GM11168 (cell line): ENCODE measurements at regions not wholly inside any gene's neighbourhood (a gene's known extent, or its start where the extent isn't known, plus 50 kb on each side); places are given as distances from the start of the nearest gene placed in this dataset.

Source experiments
- in situ Hi-C: fragments of 300-500 bp; cut with MboI; formaldehyde crosslinking; loops from one replicate; pipeline ENCODE4 v1.12.0; 2022; ENCODE audit warnings: low sequenced_read_pairs; ENCODE audit not compliant: unreplicated experiment

DNA sequence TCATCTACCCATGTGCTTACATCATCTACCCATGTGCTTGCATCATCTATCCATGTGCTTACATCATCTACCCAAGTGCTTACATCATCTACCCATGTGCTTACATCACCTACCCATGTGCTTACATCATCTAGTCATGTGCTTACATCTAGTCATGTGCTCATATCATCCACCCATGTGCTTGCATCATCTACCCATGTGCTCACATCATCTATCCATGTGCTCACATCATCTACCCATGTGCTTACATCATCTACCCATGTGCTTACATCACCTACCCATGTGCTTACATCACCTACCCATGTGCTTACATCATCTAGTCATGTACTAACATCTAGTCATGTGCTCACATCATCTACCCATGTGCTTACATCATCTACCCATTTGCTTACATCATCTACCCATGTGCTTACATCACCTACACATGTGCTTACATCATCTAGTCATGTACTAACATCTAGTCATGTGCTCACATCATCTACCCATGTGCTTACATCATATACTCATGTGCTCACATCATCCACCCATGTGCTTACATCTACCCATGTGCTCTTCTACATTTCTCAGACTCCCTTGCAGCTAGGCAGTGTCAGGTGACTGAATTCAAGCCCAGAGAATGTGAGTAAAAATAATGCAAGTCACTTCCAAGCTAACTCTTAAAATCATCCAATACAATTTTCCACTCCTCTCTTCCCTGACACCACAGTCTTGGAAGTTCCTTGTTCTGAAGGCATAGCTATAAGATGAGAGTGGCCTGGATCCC lies 196.8 kb downstream of the CBLN1 start:
- in situ Hi-C loops: no loop called here

DNA sequence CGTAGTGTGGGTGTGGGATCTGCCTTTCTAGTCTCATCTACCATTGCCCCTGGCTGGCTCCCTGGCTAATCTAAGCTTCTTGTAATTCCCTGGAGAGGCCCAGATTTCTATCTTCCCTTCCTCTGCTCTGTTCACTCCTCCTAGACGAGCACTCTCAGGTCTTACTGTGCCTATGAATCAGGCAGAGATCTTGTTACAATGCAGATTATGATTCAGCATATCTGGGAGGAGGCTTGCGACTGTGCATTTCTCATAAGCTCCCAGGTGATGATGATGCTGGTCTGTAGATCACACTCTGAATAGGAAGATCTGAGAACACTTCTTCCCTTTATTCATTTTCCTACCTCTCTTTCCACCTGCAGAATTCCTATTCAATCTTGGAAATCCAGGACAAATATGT lies 200.1 kb downstream of the CBLN1 start:
- in situ Hi-C loops: no loop called here

DNA sequence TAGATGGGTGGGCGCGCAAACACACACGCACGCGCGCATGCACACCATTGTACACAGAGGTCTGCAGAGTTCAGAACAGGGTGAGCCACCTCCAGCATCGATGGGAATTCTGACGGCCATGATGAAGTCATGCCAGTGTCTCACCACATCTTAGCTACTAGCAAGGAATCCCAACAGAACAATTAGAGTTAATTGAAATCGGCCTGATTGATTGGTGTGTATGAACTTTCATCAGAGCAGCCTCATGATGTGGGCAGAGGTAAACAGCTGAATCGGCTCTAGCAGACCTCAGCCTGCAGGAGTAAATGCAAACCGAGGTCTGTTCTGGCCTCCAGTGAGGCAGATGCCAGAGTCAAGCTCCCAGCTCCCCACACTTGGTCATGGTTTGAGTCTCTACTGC lies 200.6 kb downstream of the CBLN1 start:
- in situ Hi-C loops: no loop called here

DNA sequence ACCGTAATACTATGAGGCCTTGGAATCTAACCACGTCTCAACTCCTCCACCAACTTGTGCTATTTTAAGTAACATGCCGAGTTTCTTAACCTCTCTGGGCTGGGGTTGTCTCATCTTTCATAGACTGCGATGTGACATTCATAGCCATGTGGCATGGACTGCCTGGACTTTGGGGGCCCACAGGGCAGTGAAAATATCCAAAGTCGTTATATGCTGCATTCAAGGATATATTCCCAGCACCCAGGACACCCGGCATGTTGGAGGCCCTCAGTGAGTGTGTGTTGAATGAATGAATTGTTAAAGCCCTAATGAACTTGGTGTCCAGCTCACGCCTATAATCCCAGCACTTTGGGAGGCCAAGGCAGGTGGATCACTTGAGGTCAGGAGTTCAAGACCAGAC lies 203.1 kb downstream of the CBLN1 start:
- in situ Hi-C loops: no loop called here

DNA sequence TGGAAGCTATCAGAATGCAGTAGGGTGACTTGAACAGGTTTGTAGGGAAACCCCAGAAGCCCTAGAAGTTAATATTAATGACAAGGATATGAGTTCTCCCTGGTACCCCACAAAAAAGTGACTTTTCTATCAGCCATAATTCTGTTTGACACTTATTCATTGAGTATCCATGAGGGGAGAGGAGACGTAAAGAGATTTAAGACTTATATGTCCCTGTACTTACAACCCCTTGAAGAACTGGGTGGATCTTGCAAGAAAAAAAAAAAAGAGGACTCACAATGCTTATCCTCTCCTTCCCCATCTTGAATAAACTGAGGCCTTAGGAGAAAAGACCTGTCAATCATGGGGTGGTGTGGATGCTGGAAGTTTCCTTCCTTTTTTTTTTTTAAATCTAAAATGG lies 203.5 kb downstream of the CBLN1 start:
- in situ Hi-C loops: no loop called here

DNA sequence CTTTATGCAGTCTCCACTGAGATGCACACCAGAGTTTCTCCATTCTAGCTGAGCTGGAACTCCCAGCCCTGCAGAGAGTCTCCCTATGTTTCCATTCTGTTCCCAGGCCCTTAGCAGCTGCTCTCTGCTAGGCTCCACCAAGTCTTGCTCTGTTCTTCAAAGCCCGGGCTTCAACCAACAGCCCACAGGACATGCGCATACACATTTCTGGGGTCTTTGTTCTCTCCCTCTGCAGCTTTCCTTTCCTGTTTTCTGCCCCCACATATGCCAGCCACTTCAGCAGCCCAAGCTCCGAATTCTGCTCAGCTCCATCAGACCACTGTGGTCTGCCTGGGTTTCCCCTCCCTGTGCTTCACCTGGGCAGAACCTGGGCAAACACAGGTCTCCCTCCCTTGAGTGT lies 205.9 kb downstream of the CBLN1 start:
- in situ Hi-C loops: no loop called here

DNA sequence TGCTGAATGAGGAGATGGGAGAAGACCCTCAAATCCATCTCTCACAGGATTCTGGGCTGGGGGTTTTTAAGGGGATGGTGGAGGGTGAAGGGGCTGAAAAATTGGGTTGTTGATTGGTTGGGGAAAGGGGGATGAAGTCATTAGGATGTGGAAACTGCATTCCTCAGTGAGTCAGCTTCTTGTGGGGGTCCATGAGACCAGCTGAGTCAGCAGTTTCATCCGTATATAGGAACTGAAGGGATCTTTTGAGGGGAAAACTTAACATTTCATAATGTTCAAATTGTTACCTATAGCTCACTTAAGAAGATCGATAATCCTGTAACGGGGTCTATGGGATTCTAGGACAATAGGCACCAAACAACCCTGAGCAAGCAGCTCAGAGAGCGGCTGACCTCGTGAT lies 213.4 kb downstream of the CBLN1 start:
- in situ Hi-C loops: no loop called here

DNA sequence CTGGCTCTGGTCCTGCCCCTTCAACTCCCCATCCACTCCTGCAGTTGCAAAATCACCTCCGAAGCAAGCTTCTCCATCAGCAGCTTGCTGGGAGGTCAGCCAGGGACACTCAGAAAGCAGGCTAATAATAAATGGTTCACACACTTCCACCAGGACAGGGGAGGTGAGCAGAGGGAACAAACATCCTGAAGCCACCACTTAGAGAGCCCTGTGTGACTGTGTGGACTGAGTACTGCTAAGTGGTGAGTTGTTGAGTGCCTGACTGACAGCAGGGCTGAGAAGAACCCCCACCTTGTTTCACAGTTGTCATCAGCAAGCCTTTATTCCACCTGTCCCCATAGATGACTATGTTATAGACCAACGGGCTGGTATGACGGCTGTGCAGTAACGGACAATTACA lies 213.9 kb downstream of the CBLN1 start:
- in situ Hi-C loops: no loop called here

DNA sequence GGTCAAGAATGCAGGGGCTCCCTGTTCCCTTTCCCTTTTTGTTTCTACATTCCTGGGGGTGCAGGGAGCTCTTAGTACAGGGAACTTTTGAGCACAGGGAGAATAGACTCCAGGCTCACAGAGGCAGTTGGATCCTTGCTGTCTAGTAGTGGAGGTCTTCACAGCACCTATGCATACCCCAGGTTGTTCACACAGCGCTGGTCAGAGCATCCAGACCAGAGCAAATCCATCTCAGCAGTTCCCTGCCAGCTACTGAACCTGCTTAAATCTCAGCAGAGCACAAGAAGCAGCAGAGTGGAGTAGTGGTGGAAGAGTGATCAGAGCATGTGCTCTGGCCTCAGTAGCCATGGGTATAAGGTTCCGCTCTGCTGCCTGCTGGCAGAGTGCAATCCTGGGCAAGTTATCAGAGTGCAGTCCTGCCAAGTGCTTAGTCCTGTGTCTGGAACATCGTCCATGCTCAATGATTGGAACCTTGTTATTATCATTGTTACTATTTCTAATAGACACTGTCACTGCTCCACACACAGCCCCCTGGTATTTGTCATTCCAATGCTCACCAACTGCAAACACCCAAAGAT lies 220.4 kb downstream of the CBLN1 start:
- in situ Hi-C loops: no loop called here

DNA sequence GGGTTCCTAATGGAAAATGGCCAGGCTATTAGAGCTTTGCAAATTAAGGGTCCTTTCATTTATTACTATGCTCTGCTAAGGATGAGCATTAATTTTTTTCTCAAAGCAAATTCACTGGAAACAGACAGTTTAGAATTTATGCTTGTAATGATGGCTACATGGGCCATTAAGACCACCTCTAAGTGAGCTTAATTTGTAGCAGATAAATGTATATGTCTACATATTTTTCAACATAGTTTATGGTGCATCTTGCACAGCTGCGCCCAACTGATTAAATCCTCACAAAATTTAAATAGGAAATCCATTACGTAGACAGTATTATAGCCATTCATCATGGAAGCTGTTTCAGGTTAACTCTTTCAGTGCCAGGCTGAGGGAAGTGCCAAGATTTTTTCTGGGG lies 220.9 kb downstream of the CBLN1 start:
- in situ Hi-C loops: no loop called here

DNA sequence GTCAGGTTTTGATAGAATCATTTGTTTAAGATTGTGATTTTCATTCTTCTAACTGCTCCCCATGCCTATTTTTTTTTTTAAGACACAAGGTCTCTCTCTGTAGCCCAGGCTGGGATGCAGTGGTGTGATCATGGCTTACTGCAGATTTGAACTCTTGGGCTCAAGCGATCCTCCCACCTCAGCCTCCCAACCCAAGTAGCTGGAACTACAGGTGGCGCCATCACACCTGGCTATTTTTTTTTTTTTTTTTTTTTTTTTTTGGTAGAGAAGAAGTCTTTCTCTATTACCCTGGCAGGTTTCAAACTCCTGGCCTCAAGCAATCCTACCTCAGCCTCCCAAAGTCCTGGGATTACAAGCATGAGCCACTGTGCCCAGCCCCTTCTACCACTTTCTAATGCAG lies 223.3 kb downstream of the CBLN1 start:
- in situ Hi-C loops: no loop called here

DNA sequence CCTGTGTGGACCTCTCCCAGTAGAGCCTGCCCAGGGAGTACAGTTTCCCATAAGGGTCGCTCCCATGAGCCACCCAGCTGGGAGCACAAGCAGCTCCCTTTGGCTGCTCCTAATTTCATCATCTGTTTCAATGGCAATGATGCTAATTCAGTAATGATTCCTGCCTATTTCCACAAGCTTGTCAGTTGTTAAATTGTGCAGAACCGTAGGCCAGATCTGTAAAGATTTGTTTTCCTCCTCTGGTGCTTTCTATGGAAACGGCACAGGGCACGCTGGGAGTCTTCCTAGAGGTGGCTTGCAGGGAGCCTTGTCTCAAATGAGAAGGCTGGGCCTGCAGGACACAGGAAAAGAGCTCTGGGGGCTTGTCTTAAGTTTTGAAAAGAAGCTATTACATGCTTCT lies 223.7 kb downstream of the CBLN1 start:
- in situ Hi-C loops: no loop called here

DNA sequence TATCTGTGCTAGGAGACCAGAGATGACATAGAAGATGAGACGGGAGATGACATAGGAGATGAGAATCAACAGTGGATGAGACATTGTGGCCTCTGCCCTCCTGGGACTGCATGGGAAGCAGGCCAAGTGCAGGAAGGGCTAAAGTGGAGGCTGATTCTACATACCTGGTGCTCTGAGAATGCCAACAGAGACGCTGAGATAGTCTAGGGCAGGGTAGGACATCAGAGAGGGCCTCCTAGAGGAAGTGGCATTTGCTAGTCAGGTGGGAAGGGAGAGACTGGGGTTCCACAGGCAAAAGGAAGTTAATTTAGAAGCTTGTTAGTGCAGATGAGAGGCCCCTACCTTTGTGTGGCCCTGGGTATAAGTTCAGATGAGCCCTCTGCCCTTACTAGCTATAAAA lies 224.2 kb downstream of the CBLN1 start:
- in situ Hi-C loops: no loop called here

DNA sequence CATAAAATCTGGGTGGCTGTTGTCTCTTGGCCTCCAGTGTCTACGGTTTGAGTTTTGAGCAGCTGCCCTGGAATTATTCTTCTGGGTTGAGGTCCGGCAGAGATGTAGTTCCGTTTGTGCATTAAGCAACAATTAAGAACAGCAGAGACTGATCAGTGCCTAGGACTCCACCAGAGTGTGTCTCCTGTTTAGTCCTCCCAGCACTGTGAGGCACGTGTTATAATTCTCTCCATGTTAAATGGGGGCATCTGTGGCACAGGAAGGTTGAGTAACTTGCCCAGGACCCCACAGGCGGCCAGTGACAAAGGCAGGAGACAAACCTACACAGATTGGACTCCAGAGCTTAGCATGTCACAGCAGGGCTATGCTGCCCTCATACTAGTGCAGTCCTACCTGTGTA lies 225.1 kb downstream of the CBLN1 start:
- in situ Hi-C loops: no loop called here

DNA sequence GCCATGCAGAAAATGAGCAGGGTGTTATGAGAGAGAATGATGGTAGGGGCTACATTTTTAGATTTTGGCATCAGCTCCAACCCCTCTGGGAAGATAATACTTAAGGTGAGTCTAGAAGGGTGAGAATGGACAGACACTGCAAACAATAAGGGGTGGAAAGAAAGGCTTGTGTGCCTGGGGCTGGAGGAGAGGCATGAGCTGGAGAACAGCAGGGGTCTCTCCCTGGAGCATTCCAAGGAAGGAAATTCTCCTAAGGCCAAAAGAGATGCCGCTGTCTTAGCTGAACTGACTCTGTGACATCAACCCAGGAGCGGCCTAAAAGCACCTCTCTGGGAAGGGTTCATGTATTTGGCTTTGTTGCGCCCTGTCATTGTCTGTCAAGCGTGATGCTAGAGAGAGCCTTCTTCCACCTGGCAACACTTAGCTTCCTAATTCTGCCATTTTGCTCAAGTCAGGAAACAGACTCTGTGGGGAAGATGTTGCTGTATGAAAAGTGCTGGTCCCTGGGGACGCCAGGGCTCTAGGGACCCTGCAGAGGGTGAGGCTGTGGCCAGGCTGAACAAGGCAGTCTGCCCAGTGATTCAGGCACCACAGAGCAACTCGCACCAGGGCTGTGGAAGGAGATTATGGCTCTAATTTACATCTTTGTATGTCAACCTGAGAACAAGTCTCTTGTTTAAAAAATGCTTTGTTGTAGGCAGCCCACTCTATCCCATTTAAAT lies 225.7 kb downstream of the CBLN1 start:
- in situ Hi-C loops: no loop called here

DNA sequence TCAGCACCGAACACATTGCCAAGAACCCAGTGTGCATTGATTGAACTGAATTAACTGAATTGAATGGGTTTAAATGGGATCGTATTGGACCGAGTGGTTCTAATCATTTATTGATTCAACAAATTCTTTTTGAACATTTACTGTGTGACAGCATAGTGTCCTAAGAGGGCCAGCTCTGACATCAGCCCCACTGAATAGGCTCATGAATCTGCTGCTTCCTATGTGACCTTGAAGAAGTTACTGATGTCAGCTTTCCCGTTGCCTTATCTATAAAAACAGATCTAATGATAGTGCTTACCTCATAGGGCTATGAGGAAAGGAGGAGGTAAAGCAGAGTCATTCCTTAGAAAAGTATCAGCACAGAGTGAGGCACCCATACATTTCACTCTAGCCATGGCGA lies 226.3 kb downstream of the CBLN1 start:
- in situ Hi-C loops: no loop called here

DNA sequence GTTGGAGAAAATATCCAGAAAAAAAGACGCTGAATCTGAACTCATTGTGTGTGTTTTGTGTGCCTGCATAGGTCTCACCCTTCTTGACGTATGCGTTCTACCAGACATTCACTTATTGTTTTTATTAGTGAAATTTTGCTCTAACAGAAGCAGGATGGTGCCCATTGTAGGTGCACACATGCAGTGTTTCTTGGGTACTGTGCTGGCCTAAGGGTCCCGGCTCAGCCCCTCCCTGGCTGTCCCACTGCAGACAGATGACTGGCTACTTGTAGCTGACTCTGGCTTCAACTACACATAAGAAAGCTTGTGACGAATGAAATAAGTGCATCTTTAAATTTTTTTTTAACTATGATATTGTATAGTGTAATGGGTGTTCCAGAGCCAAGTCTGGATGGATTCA lies 227.0 kb downstream of the CBLN1 start:
- in situ Hi-C loops: no loop called here

DNA sequence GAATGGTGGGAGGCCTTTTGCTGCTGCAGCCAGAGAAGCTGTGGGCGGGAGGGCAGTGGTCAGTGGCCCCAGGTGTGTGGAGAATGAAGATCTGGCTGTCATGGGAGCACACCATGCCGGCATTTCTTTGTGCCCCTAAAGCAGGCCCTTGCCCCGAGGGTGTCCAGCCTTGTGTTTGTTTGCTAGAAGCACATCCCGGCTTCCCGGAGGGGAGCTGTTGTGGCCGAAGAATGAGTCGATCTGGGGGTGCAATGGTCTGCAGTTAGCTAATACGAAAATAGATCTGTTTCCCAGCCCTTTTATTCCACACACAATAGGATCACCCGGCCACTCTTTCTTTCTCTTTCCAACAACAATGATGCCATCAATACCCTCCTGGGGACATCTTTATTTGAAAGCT lies 228.8 kb downstream of the CBLN1 start:
- in situ Hi-C loops: no loop called here

DNA sequence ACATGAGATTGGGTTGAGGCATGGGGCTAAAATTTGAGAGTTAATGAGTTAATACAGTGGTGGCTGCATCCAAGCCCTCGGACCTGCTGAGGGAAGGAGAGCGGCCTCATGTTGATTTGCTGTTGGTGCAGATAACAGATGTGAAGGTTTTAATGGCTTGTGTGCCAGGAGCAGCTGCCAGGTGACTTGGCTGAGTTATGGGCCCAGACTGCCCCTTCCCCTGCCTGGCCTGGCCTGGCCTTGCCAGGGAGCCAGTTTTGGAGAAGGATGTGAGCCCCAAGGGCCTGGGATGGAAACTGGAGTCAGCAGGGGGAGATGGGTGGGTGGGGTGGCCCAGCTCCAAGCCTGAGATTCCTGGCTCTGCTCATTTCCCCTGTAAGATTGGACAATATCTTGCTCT lies 230.1 kb downstream of the CBLN1 start:
- in situ Hi-C loops: no loop called here

DNA sequence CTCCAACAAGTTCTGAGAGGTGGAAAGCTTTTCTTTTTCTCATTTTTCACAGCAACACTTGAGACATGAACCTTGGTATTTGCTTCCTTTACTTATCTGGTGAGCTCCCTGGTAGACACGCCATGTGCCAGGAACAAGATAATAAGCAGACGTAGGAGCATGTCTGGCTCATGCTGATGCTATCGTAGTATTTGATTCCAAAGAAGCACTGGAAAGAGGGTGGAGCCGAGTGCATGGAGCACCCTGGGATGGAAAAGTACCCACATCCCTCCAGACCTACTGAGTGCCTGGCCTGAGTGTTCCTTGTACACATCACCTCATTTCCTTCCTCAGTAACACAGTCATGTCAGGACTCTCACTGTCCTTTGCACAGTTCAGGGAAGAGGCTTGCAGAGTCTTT lies 231.0 kb downstream of the CBLN1 start:
- in situ Hi-C loops: no loop called here

DNA sequence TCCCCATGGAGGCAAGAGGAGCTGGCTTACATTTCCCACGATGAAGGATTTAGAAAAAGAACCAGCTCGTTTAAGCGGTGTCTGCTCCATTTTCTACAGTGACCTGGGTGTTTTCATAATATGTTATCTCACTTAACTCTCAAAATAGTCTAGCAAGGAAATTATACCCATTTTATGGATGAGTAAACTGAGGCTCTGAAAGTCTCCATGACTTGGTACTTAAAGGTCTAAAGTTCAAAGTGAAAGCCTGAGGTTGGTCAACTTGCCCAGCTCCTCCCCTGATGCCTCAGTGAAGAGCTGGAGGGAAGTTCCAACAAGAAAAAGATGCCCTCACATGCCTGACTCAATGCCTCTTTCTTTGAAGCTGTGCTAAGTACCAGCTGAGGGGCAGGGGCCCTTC lies 232.0 kb downstream of the CBLN1 start:
- in situ Hi-C loops: no loop called here

DNA sequence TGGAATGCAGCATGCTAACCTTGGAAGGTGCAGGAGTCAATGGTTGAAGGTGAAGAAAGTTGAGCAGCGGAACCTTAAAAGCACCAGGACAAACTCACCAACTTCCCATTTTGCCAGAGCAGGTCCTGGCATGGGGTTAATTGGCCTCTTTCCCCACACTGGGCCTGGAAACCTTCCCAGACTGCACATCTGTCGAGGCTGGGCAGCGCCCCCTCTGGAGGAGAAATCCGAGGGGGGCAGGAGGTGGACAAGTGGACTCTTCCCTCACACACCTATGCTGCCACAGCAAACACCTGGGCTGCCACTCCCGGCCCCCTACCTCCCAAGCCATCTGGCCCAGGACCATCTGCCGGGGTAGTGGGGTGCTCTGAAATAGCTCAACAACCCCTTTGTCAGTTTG lies 232.4 kb downstream of the CBLN1 start:
- in situ Hi-C loops: no loop called here
